A673 (cell line): ENCODE measurements at regions not wholly inside any gene's neighbourhood (a gene's known extent, or its start where the extent isn't known, plus 50 kb on each side); places are given as distances from the start of the nearest gene placed in this dataset.

Source experiments
- CTCF ChIP-seq: fragments of 300-800, 200-600 bp; sonication (generic); conservative IDR thresholded peaks from 2 replicates; pipeline ENCODE4 v1.5.1; 2017; ENCODE audit warnings: low read depth, mild to moderate bottlenecking, antibody characterized with exemption, low read length, moderate library complexity, mixed read lengths
- EZH2 ChIP-seq: fragments of 200-600 bp; sonication (generic); IDR thresholded peaks from 2 replicates; pipeline ENCODE4 v1.6.1; 2017; ENCODE audit warnings: borderline replicate concordance, low read depth, mild to moderate bottlenecking, mixed read lengths, antibody characterized with exemption, low read length; ENCODE audit not compliant: poor library complexity, severe bottlenecking

- TF ChIP-seq CTCF, result no peak
- no peak for TF ChIP-seq EZH2
These were observed 68.6 kb upstream of the NEURL1B start for GRCh38 chr5:172572440-172572839.
